ENCODE measurements at regions not wholly inside any gene's neighbourhood (a gene's known extent, or its start where the extent isn't known, plus 50 kb on each side); places are given as distances from the start of the nearest gene placed in this dataset.

- H3K36me3 Mint-ChIP-seq, result no peaks in the 10 kb centered on the region
- no peaks in the 10 kb centered on the region for H3K27me3 Mint-ChIP-seq (ENCODE audit: low read depth)
- H3K9me3 Mint-ChIP-seq, result peaks cover 4% of the 10 kb centered on the region; the same call in 1 of the 2 replicates
- no peak for ATAC-seq
- H3K27ac Mint-ChIP-seq, result no peak overlapping the region
- POLR2A ChIA-PET, result no interaction called here
- H3K4me3 Mint-ChIP-seq, result no peak overlapping the region
- CTCF ChIA-PET, result no interaction called here
- H3K4me1 Mint-ChIP-seq, result no peaks in the 10 kb centered on the region
- DNase-seq (ENCODE audit: low spot score), result no peak
- TF ChIP-seq RELA (CRISPR knock-in tag; IDR thresholded peaks at IDR 0.05; ENCODE audit: borderline replicate concordance), result no peak
- TF ChIP-seq, protein P1, sequence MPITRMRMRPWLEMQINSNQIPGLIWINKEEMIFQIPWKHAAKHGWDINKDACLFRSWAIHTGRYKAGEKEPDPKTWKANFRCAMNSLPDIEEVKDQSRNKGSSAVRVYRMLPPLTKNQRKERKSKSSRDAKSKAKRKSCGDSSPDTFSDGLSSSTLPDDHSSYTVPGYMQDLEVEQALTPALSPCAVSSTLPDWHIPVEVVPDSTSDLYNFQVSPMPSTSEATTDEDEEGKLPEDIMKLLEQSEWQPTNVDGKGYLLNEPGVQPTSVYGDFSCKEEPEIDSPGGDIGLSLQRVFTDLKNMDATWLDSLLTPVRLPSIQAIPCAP (CRISPR knock-in tag; IDR thresholded peaks at IDR 0.05), result no peak
- TF ChIP-seq PRRX2 (CRISPR knock-in tag; IDR thresholded peaks at IDR 0.05), result no peak
- TF ChIP-seq EMX1 (CRISPR knock-in tag; IDR thresholded peaks at IDR 0.05), result no peak
- TF ChIP-seq, protein P2, sequence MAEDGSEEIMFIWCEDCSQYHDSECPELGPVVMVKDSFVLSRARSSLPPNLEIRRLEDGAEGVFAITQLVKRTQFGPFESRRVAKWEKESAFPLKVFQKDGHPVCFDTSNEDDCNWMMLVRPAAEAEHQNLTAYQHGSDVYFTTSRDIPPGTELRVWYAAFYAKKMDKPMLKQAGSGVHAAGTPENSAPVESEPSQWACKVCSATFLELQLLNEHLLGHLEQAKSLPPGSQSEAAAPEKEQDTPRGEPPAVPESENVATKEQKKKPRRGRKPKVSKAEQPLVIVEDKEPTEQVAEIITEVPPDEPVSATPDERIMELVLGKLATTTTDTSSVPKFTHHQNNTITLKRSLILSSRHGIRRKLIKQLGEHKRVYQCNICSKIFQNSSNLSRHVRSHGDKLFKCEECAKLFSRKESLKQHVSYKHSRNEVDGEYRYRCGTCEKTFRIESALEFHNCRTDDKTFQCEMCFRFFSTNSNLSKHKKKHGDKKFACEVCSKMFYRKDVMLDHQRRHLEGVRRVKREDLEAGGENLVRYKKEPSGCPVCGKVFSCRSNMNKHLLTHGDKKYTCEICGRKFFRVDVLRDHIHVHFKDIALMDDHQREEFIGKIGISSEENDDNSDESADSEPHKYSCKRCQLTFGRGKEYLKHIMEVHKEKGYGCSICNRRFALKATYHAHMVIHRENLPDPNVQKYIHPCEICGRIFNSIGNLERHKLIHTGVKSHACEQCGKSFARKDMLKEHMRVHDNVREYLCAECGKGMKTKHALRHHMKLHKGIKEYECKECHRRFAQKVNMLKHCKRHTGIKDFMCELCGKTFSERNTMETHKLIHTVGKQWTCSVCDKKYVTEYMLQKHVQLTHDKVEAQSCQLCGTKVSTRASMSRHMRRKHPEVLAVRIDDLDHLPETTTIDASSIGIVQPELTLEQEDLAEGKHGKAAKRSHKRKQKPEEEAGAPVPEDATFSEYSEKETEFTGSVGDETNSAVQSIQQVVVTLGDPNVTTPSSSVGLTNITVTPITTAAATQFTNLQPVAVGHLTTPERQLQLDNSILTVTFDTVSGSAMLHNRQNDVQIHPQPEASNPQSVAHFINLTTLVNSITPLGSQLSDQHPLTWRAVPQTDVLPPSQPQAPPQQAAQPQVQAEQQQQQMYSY (CRISPR knock-in tag; IDR thresholded peaks at IDR 0.05), result no peak
- no peak for TF ChIP-seq NFATC4 (CRISPR knock-in tag; IDR thresholded peaks at IDR 0.05)
- TF ChIP-seq, protein P3, sequence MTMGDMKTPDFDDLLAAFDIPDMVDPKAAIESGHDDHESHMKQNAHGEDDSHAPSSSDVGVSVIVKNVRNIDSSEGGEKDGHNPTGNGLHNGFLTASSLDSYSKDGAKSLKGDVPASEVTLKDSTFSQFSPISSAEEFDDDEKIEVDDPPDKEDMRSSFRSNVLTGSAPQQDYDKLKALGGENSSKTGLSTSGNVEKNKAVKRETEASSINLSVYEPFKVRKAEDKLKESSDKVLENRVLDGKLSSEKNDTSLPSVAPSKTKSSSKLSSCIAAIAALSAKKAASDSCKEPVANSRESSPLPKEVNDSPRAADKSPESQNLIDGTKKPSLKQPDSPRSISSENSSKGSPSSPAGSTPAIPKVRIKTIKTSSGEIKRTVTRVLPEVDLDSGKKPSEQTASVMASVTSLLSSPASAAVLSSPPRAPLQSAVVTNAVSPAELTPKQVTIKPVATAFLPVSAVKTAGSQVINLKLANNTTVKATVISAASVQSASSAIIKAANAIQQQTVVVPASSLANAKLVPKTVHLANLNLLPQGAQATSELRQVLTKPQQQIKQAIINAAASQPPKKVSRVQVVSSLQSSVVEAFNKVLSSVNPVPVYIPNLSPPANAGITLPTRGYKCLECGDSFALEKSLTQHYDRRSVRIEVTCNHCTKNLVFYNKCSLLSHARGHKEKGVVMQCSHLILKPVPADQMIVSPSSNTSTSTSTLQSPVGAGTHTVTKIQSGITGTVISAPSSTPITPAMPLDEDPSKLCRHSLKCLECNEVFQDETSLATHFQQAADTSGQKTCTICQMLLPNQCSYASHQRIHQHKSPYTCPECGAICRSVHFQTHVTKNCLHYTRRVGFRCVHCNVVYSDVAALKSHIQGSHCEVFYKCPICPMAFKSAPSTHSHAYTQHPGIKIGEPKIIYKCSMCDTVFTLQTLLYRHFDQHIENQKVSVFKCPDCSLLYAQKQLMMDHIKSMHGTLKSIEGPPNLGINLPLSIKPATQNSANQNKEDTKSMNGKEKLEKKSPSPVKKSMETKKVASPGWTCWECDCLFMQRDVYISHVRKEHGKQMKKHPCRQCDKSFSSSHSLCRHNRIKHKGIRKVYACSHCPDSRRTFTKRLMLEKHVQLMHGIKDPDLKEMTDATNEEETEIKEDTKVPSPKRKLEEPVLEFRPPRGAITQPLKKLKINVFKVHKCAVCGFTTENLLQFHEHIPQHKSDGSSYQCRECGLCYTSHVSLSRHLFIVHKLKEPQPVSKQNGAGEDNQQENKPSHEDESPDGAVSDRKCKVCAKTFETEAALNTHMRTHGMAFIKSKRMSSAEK (CRISPR knock-in tag; IDR thresholded peaks at IDR 0.05; ENCODE audit: borderline replicate concordance), result no peak
- TF ChIP-seq IRF2 (CRISPR knock-in tag; IDR thresholded peaks at IDR 0.05; ENCODE audit: borderline replicate concordance, low read depth), result no peak
- TF ChIP-seq, protein P4, sequence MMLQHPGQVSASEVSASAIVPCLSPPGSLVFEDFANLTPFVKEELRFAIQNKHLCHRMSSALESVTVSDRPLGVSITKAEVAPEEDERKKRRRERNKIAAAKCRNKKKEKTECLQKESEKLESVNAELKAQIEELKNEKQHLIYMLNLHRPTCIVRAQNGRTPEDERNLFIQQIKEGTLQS (CRISPR knock-in tag; conservative IDR thresholded peaks at IDR 0.05), result no peak
- TF ChIP-seq NFE2L1 (CRISPR knock-in tag; IDR thresholded peaks at IDR 0.05), result no peak
- TF ChIP-seq, protein P5, sequence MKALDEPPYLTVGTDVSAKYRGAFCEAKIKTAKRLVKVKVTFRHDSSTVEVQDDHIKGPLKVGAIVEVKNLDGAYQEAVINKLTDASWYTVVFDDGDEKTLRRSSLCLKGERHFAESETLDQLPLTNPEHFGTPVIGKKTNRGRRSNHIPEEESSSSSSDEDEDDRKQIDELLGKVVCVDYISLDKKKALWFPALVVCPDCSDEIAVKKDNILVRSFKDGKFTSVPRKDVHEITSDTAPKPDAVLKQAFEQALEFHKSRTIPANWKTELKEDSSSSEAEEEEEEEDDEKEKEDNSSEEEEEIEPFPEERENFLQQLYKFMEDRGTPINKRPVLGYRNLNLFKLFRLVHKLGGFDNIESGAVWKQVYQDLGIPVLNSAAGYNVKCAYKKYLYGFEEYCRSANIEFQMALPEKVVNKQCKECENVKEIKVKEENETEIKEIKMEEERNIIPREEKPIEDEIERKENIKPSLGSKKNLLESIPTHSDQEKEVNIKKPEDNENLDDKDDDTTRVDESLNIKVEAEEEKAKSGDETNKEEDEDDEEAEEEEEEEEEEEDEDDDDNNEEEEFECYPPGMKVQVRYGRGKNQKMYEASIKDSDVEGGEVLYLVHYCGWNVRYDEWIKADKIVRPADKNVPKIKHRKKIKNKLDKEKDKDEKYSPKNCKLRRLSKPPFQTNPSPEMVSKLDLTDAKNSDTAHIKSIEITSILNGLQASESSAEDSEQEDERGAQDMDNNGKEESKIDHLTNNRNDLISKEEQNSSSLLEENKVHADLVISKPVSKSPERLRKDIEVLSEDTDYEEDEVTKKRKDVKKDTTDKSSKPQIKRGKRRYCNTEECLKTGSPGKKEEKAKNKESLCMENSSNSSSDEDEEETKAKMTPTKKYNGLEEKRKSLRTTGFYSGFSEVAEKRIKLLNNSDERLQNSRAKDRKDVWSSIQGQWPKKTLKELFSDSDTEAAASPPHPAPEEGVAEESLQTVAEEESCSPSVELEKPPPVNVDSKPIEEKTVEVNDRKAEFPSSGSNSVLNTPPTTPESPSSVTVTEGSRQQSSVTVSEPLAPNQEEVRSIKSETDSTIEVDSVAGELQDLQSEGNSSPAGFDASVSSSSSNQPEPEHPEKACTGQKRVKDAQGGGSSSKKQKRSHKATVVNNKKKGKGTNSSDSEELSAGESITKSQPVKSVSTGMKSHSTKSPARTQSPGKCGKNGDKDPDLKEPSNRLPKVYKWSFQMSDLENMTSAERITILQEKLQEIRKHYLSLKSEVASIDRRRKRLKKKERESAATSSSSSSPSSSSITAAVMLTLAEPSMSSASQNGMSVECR (CRISPR knock-in tag; IDR thresholded peaks at IDR 0.05; ENCODE audit: borderline replicate concordance), result no peak
- no peak for TF ChIP-seq SMAD3 (CRISPR knock-in tag; IDR thresholded peaks at IDR 0.05; ENCODE audit: borderline replicate concordance)
- TF ChIP-seq FOXP1 (CRISPR knock-in tag; IDR thresholded peaks at IDR 0.05; ENCODE audit: borderline replicate concordance), result no peak
- TF ChIP-seq, protein P6, sequence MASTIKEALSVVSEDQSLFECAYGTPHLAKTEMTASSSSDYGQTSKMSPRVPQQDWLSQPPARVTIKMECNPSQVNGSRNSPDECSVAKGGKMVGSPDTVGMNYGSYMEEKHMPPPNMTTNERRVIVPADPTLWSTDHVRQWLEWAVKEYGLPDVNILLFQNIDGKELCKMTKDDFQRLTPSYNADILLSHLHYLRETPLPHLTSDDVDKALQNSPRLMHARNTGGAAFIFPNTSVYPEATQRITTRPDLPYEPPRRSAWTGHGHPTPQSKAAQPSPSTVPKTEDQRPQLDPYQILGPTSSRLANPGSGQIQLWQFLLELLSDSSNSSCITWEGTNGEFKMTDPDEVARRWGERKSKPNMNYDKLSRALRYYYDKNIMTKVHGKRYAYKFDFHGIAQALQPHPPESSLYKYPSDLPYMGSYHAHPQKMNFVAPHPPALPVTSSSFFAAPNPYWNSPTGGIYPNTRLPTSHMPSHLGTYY (CRISPR knock-in tag; IDR thresholded peaks at IDR 0.05), result no peak
- TF ChIP-seq ETV6 (CRISPR knock-in tag; IDR thresholded peaks at IDR 0.05), result no peak
- TF ChIP-seq, protein P7, sequence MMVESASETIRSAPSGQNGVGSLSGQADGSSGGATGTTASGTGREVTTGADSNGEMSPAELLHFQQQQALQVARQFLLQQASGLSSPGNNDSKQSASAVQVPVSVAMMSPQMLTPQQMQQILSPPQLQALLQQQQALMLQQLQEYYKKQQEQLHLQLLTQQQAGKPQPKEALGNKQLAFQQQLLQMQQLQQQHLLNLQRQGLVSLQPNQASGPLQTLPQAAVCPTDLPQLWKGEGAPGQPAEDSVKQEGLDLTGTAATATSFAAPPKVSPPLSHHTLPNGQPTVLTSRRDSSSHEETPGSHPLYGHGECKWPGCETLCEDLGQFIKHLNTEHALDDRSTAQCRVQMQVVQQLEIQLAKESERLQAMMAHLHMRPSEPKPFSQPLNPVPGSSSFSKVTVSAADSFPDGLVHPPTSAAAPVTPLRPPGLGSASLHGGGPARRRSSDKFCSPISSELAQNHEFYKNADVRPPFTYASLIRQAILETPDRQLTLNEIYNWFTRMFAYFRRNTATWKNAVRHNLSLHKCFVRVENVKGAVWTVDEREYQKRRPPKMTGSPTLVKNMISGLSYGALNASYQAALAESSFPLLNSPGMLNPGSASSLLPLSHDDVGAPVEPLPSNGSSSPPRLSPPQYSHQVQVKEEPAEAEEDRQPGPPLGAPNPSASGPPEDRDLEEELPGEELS (CRISPR knock-in tag; IDR thresholded peaks at IDR 0.05), result no peak
- no peak for TF ChIP-seq GABPB1 (CRISPR knock-in tag; IDR thresholded peaks at IDR 0.05)
- TF ChIP-seq, protein P8, sequence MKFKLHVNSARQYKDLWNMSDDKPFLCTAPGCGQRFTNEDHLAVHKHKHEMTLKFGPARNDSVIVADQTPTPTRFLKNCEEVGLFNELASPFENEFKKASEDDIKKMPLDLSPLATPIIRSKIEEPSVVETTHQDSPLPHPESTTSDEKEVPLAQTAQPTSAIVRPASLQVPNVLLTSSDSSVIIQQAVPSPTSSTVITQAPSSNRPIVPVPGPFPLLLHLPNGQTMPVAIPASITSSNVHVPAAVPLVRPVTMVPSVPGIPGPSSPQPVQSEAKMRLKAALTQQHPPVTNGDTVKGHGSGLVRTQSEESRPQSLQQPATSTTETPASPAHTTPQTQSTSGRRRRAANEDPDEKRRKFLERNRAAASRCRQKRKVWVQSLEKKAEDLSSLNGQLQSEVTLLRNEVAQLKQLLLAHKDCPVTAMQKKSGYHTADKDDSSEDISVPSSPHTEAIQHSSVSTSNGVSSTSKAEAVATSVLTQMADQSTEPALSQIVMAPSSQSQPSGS (CRISPR knock-in tag; IDR thresholded peaks at IDR 0.05; ENCODE audit: borderline replicate concordance, low read depth), result no peak
Measured at GRCh38 chr4:72743078-72743477, 174.1 kb upstream of the ADAMTS3 start.

All from WTC11 (cell line).